Fibroblast of lung (primary cell): ENCODE measurements at regions not wholly inside any gene's neighbourhood (a gene's known extent, or its start where the extent isn't known, plus 50 kb on each side); places are given as distances from the start of the nearest gene placed in this dataset.

Source experiments
- DNase-seq, 2 donors: peaks; one replicate each; pipeline versions ENCODE4 v3.0.0 to v3.0.0-alpha.2; 2010; ENCODE audit warnings: low read depth in 2 of 2
- H2AFZ ChIP-seq: 2 replicates; pipeline ENCODE4 v1.5.1; 2012; ENCODE audit warnings: low read length, control low read depth, inconsistent platforms
- H3K27ac ChIP-seq: 2 replicates; pipeline ENCODE4 v1.5.1; 2011; ENCODE audit warnings: low read length, control low read depth; ENCODE audit not compliant: insufficient read depth
- H3K27me3 ChIP-seq: 2 replicates; pipeline ENCODE4 v1.5.1; 2011; ENCODE audit warnings: mild to moderate bottlenecking, low read length; ENCODE audit not compliant: control insufficient read depth, insufficient read depth
- H3K36me3 ChIP-seq: 2 replicates; pipeline ENCODE4 v1.5.1; 2011; ENCODE audit warnings: low read length; ENCODE audit not compliant: control insufficient read depth, insufficient read depth
- H3K4me1 ChIP-seq: 2 replicates; pipeline ENCODE4 v1.5.1; 2011; ENCODE audit warnings: low read length; ENCODE audit not compliant: control insufficient read depth, insufficient read depth; ENCODE audit errors: extremely low read depth
- H3K4me2 ChIP-seq: 2 replicates; pipeline ENCODE4 v1.5.1; 2011; ENCODE audit warnings: low read length, control low read depth; ENCODE audit not compliant: insufficient read depth; ENCODE audit errors: extremely low read depth
- H3K4me3 ChIP-seq, 4 experiments: fragments of 200-600 bp in 1 of 4; sonication (generic) in 1 of 4; replicated peaks in 1 of 4; 2 replicates each; pipeline ENCODE4 v1.5.1; 2011 to 2016; ENCODE audit warnings: low read length in 4 of 4, low read depth in 3 of 4, mild to moderate bottlenecking in 3 of 4, control low read depth in 2 of 4, inconsistent platforms in 1 of 4, mixed read lengths in 1 of 4; ENCODE audit not compliant: insufficient read depth in 1 of 4; ENCODE audit errors: control extremely low read depth in 1 of 4
- H3K79me2 ChIP-seq: 2 replicates; pipeline ENCODE4 v1.5.1; 2012; ENCODE audit warnings: mild to moderate bottlenecking, low read length, inconsistent platforms; ENCODE audit not compliant: control insufficient read depth, insufficient read depth
- H3K9ac ChIP-seq: 2 replicates; pipeline ENCODE4 v1.5.1; 2011; ENCODE audit warnings: mild to moderate bottlenecking, low read length, control low read depth; ENCODE audit not compliant: insufficient read depth
- H3K9me3 ChIP-seq: 2 replicates; pipeline ENCODE4 v1.5.1; 2012; ENCODE audit warnings: low read depth, low read length; ENCODE audit not compliant: control insufficient read depth, insufficient read depth
- H4K20me1 ChIP-seq: 2 replicates; pipeline ENCODE4 v1.5.1; 2011; ENCODE audit warnings: low read length; ENCODE audit not compliant: control insufficient read depth, insufficient read depth; ENCODE audit errors: extremely low read depth
- CTCF ChIP-seq, 2 donors: IDR thresholded peaks in 1 of 2; conservative IDR thresholded peaks in 1 of 2; 1 replicate in 1 of 2; 2 replicates in 1 of 2; pipeline ENCODE4 v1.5.1; 2011 to 2012; ENCODE audit warnings: low read length in 2 of 2, control low read depth in 1 of 2, inconsistent platforms in 1 of 2, low read depth in 1 of 2, mild to moderate bottlenecking in 1 of 2
- EZH2 ChIP-seq: IDR thresholded peaks from 2 replicates; pipeline ENCODE4 v1.5.1; 2012; ENCODE audit warnings: low read length, control low read depth, mild to moderate bottlenecking; ENCODE audit errors: missing control alignments

- Histone ChIP-seq H3K27me3 (no peaks in the 10 kb centered on the region), H3K4me3 (no peak overlapping the region), H3K9me3 (no peaks in the 10 kb centered on the region), H3K4me2 (no peak overlapping the region), H3K79me2 (no peaks in the 10 kb centered on the region), H3K27ac (no peak overlapping the region), H2AFZ (no peak overlapping the region), H3K36me3 (no peaks in the 10 kb centered on the region), H3K4me1 (no peaks in the 10 kb centered on the region), H3K9ac (no peak overlapping the region), H4K20me1 (no peaks in the 10 kb centered on the region)
- no peak for TF ChIP-seq CTCF (conservative IDR thresholded peaks at IDR 0.05 in 1 of 2, IDR thresholded peaks at IDR 0.05 in 1 of 2; ENCODE audit: low read depth in 1 of 2, low read length in 2 of 2)
- no peak for TF ChIP-seq EZH2
- DNase-seq: no peak
Measured at GRCh38 chr10:6847561-6847960, 267.5 kb upstream of the PRKCQ start.

- DNase-seq: no peak
- H4K20me1 ChIP-seq: no peaks in the 10 kb centered on the region
- TF ChIP-seq EZH2 (no peak), CTCF (conservative IDR thresholded peaks at IDR 0.05 in 1 of 2, IDR thresholded peaks at IDR 0.05 in 1 of 2; ENCODE audit: low read depth in 1 of 2, low read length in 2 of 2) (no peak)
Measured at GRCh38 chr10:6843894-6844650, 264.0 kb upstream of the PRKCQ start.

GRCh38 chr10:6843481-6843881 is 263.4 kb upstream of the PRKCQ start:
- H3K36me3 ChIP-seq: no peaks in the 10 kb centered on the region
- H3K4me2 ChIP-seq: no peak overlapping the region
- no peak for DNase-seq
- H3K4me1 ChIP-seq: no peaks in the 10 kb centered on the region
- no peak overlapping the region for H2AFZ ChIP-seq
- no peak overlapping the region for H3K27ac ChIP-seq
- H3K79me2 ChIP-seq: no peaks in the 10 kb centered on the region
- TF ChIP-seq CTCF (conservative IDR thresholded peaks at IDR 0.05 in 1 of 2, IDR thresholded peaks at IDR 0.05 in 1 of 2; ENCODE audit: low read depth in 1 of 2, low read length in 2 of 2) (no peak), EZH2 (no peak)
- H3K27me3 ChIP-seq: no peaks in the 10 kb centered on the region
- H3K9ac ChIP-seq: no peak overlapping the region
- no peaks in the 10 kb centered on the region for H4K20me1 ChIP-seq
- H3K9me3 ChIP-seq: no peaks in the 10 kb centered on the region
- no peak overlapping the region for H3K4me3 ChIP-seq

More at GRCh38 chr10:6843894-6844650, 264.0 kb upstream of the PRKCQ start:
- Histone ChIP-seq H3K4me1 (no peaks in the 10 kb centered on the region), H3K4me3 (no peak overlapping the region), H2AFZ (no peak overlapping the region), H3K27ac (no peak overlapping the region), H3K9ac (no peak overlapping the region), H3K9me3 (no peaks in the 10 kb centered on the region), H3K36me3 (no peaks in the 10 kb centered on the region), H3K27me3 (no peaks in the 10 kb centered on the region), H3K4me2 (no peak overlapping the region), H3K79me2 (no peaks in the 10 kb centered on the region)
